IMR-90 (cell line): ENCODE measurements at regions not wholly inside any gene's neighbourhood (a gene's known extent, or its start where the extent isn't known, plus 50 kb on each side); places are given as distances from the start of the nearest gene placed in this dataset.

Experiments
- ATAC-seq: fragments of 200-7000 bp; cut with Tn5 transposase; 2 replicates; pipeline ENCODE4 v1.9.1; 2020; ENCODE audit warnings: low read depth, mild to moderate bottlenecking, moderate library complexity
- BruUV-seq: library from RNA; stranded (reverse); fragments of 400-500 nt; replicated peaks from 2 replicates; lab custom pipeline; 2021; lab: Mats Ljungman, UMichigan
- CTCF ChIA-PET: fragments of 300-600 bp; formaldehyde crosslinking; extraction: SDS; loops from one replicate; lab custom pipeline; 2021; ENCODE audit warnings: antibody characterized with exemption; lab: Yijun Ruan, JAX
- POLR2A ChIA-PET: fragments of 300-600 bp; sonication (Branson Sonifier 250); formaldehyde crosslinking; loops from one replicate; lab custom pipeline; 2022; ENCODE audit warnings: antibody characterized with exemption; ENCODE audit not compliant: unreplicated experiment; lab: Charles Lee
- DNase-seq: peaks from one replicate; pipeline ENCODE4 v3.0.0; 2013
- H2AFZ ChIP-seq: replicated peaks from 2 replicates; pipeline ENCODE3; 2013; ENCODE audit warnings: low read length, mild to moderate bottlenecking; ENCODE audit not compliant: poor library complexity
- H2AK5ac ChIP-seq: 2 replicates; pipeline ENCODE4 v1.6.1; 2013; ENCODE audit warnings: low read depth, low read length, inconsistent platforms
- H2AK9ac ChIP-seq: replicated peaks from 2 replicates; pipeline ENCODE3; 2013; ENCODE audit warnings: mild to moderate bottlenecking, low read depth, low read length, moderate library complexity; ENCODE audit not compliant: poor library complexity
- H2BK120ac ChIP-seq: 2 replicates; pipeline ENCODE4 v1.6.1; 2013; ENCODE audit warnings: low read depth, low read length, inconsistent platforms
- H2BK15ac ChIP-seq: 3 replicates; pipeline ENCODE4 v1.6.1; 2013; ENCODE audit warnings: low read depth, low read length, inconsistent platforms
- H2BK20ac ChIP-seq: 2 replicates; pipeline ENCODE4 v1.6.1; 2013; ENCODE audit warnings: low read depth, mild to moderate bottlenecking, inconsistent platforms, low read length, moderate library complexity
- H2BK5ac ChIP-seq: 2 replicates; pipeline ENCODE4 v1.6.1; 2013; ENCODE audit warnings: mild to moderate bottlenecking, low read depth, low read length, inconsistent platforms; ENCODE audit not compliant: poor library complexity, severe bottlenecking
- H3K14ac ChIP-seq: replicated peaks from 2 replicates; pipeline ENCODE4 v1.6.1; 2013; ENCODE audit warnings: low read depth, low read length, inconsistent platforms
- H3K18ac ChIP-seq: 2 replicates; pipeline ENCODE4 v1.6.1; 2013; ENCODE audit warnings: low read depth, low read length, control low read depth
- H3K23ac ChIP-seq: 2 replicates; pipeline ENCODE4 v1.6.1; 2013; ENCODE audit warnings: low read depth, low read length, inconsistent platforms
- H3K27ac ChIP-seq: 2 replicates; pipeline ENCODE4 v1.5.1; 2013; ENCODE audit warnings: mild to moderate bottlenecking, control low read depth, low read length; ENCODE audit not compliant: insufficient read depth
- H3K27me3 ChIP-seq: 2 replicates; pipeline ENCODE4 v1.6.1; 2013; ENCODE audit warnings: low read length; ENCODE audit not compliant: control insufficient read depth, insufficient read depth
- H3K36me3 ChIP-seq: 2 replicates; pipeline ENCODE4 v1.6.1; 2013; ENCODE audit warnings: low read length, mixed read lengths; ENCODE audit not compliant: control insufficient read depth, insufficient read depth
- H3K4ac ChIP-seq: 2 replicates; pipeline ENCODE4 v1.6.1; 2013; ENCODE audit warnings: low read depth, low read length, inconsistent platforms
- H3K4me1 ChIP-seq: 2 replicates; pipeline ENCODE4 v1.6.1; 2013; ENCODE audit warnings: low read length, mixed read lengths; ENCODE audit not compliant: control insufficient read depth, insufficient read depth
- H3K4me2 ChIP-seq: 2 replicates; pipeline ENCODE4 v1.6.1; 2013; ENCODE audit warnings: low read depth, mild to moderate bottlenecking, control low read depth, low read length, moderate library complexity
- H3K4me3 ChIP-seq: 2 replicates; pipeline ENCODE4 v1.5.1; 2013; ENCODE audit warnings: low read depth, mild to moderate bottlenecking, control low read depth, low read length, moderate library complexity; ENCODE audit not compliant: insufficient read depth
- H3K56ac ChIP-seq: 2 replicates; pipeline ENCODE4 v1.6.1; 2013; ENCODE audit warnings: low read length, inconsistent platforms; ENCODE audit not compliant: insufficient read depth; ENCODE audit errors: extremely low read depth
- H3K79me1 ChIP-seq, 2 experiments: 2 replicates each; pipeline ENCODE4 v1.6.1; 2013; ENCODE audit warnings: low read length in 2 of 2, inconsistent platforms in 1 of 2, low read depth in 1 of 2
- H3K9ac ChIP-seq: 2 replicates; pipeline ENCODE4 v1.6.1; 2013; ENCODE audit warnings: low read depth, low read length, control low read depth
- H3K9me1 ChIP-seq: 2 replicates; pipeline ENCODE4 v1.6.1; 2013; ENCODE audit warnings: low read length, inconsistent platforms; ENCODE audit not compliant: insufficient read depth
- H3K9me3 ChIP-seq: 2 replicates; pipeline ENCODE4 v1.6.1; 2013; ENCODE audit warnings: low read length; ENCODE audit not compliant: control insufficient read depth, insufficient read depth
- H4K20me1 ChIP-seq: 2 replicates; pipeline ENCODE4 v1.6.1; 2013; ENCODE audit warnings: low read length, inconsistent platforms; ENCODE audit not compliant: insufficient read depth
- H4K5ac ChIP-seq: 2 replicates; pipeline ENCODE4 v1.6.1; 2013; ENCODE audit warnings: mild to moderate bottlenecking, low read depth, low read length, control low read depth
- H4K8ac ChIP-seq, 2 experiments: 2 replicates each; pipeline ENCODE4 v1.6.1; 2013; ENCODE audit warnings: low read depth in 2 of 2, low read length in 2 of 2, control low read depth in 1 of 2, inconsistent platforms in 1 of 2
- H4K91ac ChIP-seq: 2 replicates; pipeline ENCODE4 v1.6.1; 2013; ENCODE audit warnings: low read depth, low read length, inconsistent platforms; ENCODE audit not compliant: insufficient read depth
- CHD1 ChIP-seq: IDR thresholded peaks from 2 replicates; pipeline ENCODE4 v1.6.1; 2012; ENCODE audit warnings: low read depth, low read length, improper control_type of control experiment
- MAFK ChIP-seq: IDR thresholded peaks from 2 replicates; pipeline ENCODE4 v1.6.1; 2012; ENCODE audit warnings: low read depth, low read length, improper control_type of control experiment
- MAZ ChIP-seq: IDR thresholded peaks from 2 replicates; pipeline ENCODE4 v1.6.1; 2012; ENCODE audit warnings: low read depth, mild to moderate bottlenecking, low read length, improper control_type of control experiment, moderate library complexity, borderline replicate concordance
- MXI1 ChIP-seq: IDR thresholded peaks from 2 replicates; pipeline ENCODE4 v1.6.1; 2012; ENCODE audit warnings: low read depth, mild to moderate bottlenecking, low read length, moderate library complexity, borderline replicate concordance
- POLR2A ChIP-seq: IDR thresholded peaks from 2 replicates; pipeline ENCODE4 v1.6.1; 2012; ENCODE audit warnings: mild to moderate bottlenecking, low read depth, low read length
- WGBS, 2 experiments: methylation state at CpG; one replicate each; pipeline versions ENCODE4 v1.1.5 to v1.1.7; 2013; ENCODE audit warnings: missing lambda C conversion rate in 2 of 2; ENCODE audit not compliant: insufficient read length in 1 of 2; ENCODE audit errors: extremely low coverage in 2 of 2; 5-methylcytosine and 5-hydroxymethylcytosine counted together
- dilution Hi-C: fragments of 300-500 bp; cut with HindIII; formaldehyde crosslinking; loops from one replicate; pipeline ENCODE4 v1.14.3; 2018; ENCODE audit warnings: low sequenced_read_pairs; ENCODE audit not compliant: unreplicated experiment
- in situ Hi-C: fragments of 300-500 bp; cut with MboI; formaldehyde crosslinking; loops from 3 replicates; pipeline ENCODE4 v1.14.3; 2019; ENCODE audit warnings: low sequenced_read_pairs, inconsistent platforms, mixed read lengths
- intact Hi-C: fragments of 100-400 bp; cut with micrococcal nuclease; formaldehyde crosslinking; loops from 2 replicates; pipeline ENCODE4 v1.10.0; 2022
- TF ChIP-seq, protein P1 (sequence below): fragments of 150-350 bp; IDR thresholded peaks from 2 replicates; pipeline ENCODE4 v1.6.1; 2016; ENCODE audit warnings: low read depth, mild to moderate bottlenecking, low read length, moderate library complexity, borderline replicate concordance
- TF ChIP-seq, protein P2 (sequence below): conservative IDR thresholded peaks from 2 replicates; pipeline ENCODE4 v1.5.1; 2012; ENCODE audit warnings: mild to moderate bottlenecking, low read depth, low read length, improper control_type of control experiment

DNA sequence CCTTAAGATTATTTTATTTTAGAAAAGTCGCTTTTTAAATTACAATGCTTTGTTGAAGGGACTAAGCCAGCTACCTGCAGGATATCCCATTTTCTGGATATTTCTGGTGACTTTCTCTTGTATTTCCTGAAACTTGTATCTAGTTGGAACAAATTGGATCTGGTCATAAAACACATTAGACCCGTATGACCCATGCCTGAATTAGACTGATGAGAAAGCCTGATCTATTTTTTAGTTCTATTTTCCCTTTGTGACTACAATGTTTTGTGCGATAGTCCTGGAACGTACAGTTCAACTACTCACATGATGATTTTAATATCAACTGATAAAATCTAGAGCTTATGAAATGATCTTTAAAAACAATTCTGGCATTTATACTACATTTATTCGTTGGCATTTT, 151.8 kb downstream of the RHOU start:
- no peak overlapping the region for H2BK5ac ChIP-seq
- no peaks in the 10 kb centered on the region for H3K36me3 ChIP-seq
- H2AFZ ChIP-seq, result no peak overlapping the region
- H3K4me1 ChIP-seq, result peaks cover 8% of the 10 kb centered on the region; the same call in 1 of the 2 replicates
- peaks cover 4% of the 10 kb centered on the region; the same call in 1 of the 2 replicates for H3K9me1 ChIP-seq
- H3K23ac ChIP-seq, result no peak overlapping the region
- DNase-seq, result no peak
- H3K79me1 ChIP-seq, result no peaks in the 10 kb centered on the region
- no peak overlapping the region for H3K56ac ChIP-seq
- dilution Hi-C loops (no loop called here), intact Hi-C loops (no loop called here), in situ Hi-C loops (no loop called here)
- no peak overlapping the region for H2AK9ac ChIP-seq
- H2BK20ac ChIP-seq, result no peak overlapping the region
- BruUV-seq, result no TSS peak
- TF ChIP-seq CHD1 (no peak), MXI1 (no peak), MAZ (no peak), MAFK (no peak), POLR2A (no peak)
- TF ChIP-seq, protein P1, sequence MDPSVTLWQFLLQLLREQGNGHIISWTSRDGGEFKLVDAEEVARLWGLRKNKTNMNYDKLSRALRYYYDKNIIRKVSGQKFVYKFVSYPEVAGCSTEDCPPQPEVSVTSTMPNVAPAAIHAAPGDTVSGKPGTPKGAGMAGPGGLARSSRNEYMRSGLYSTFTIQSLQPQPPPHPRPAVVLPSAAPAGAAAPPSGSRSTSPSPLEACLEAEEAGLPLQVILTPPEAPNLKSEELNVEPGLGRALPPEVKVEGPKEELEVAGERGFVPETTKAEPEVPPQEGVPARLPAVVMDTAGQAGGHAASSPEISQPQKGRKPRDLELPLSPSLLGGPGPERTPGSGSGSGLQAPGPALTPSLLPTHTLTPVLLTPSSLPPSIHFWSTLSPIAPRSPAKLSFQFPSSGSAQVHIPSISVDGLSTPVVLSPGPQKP, result no peak
- TF ChIP-seq, protein P2, sequence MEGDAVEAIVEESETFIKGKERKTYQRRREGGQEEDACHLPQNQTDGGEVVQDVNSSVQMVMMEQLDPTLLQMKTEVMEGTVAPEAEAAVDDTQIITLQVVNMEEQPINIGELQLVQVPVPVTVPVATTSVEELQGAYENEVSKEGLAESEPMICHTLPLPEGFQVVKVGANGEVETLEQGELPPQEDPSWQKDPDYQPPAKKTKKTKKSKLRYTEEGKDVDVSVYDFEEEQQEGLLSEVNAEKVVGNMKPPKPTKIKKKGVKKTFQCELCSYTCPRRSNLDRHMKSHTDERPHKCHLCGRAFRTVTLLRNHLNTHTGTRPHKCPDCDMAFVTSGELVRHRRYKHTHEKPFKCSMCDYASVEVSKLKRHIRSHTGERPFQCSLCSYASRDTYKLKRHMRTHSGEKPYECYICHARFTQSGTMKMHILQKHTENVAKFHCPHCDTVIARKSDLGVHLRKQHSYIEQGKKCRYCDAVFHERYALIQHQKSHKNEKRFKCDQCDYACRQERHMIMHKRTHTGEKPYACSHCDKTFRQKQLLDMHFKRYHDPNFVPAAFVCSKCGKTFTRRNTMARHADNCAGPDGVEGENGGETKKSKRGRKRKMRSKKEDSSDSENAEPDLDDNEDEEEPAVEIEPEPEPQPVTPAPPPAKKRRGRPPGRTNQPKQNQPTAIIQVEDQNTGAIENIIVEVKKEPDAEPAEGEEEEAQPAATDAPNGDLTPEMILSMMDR, result no peak
- no peak overlapping the region for H2BK120ac ChIP-seq
- no CpG with 5 or more reads among the region's 5 CpGs for WGBS, 2 experiments
- no peak overlapping the region for H3K4me3 ChIP-seq
- no peaks in the 10 kb centered on the region for H4K20me1 ChIP-seq
- ChIA-PET POLR2A (no interaction called here), CTCF (interaction anchor here (0.5 kb wide), 1 partner anchor 22 kb away, joined by 3 read pairs; no protein-coding TSS in a partner anchor)
- no peak for ATAC-seq
- peaks cover 8% of the 10 kb centered on the region for H3K27me3 ChIP-seq
- no peak overlapping the region for H4K91ac ChIP-seq
- H2BK15ac ChIP-seq, result no peak overlapping the region
- H3K9me3 ChIP-seq, result peaks cover 3% of the 10 kb centered on the region; the same call in 1 of the 2 replicates
- H4K5ac ChIP-seq, result no peak overlapping the region
- no peak overlapping the region for H2AK5ac ChIP-seq
- H3K9ac ChIP-seq, result no peak overlapping the region
- no peak overlapping the region for H3K4ac ChIP-seq
- no peak overlapping the region for H3K4me2 ChIP-seq
- no peak overlapping the region for H4K8ac ChIP-seq
- H3K27ac ChIP-seq, result no peak overlapping the region
- no peak overlapping the region for H3K18ac ChIP-seq
- H3K14ac ChIP-seq, result no peak overlapping the region
